Pancreas (tissue), 10 donors: ENCODE measurements at regions not wholly inside any gene's neighbourhood (a gene's known extent, or its start where the extent isn't known, plus 50 kb on each side); places are given as distances from the start of the nearest gene placed in this dataset.

ENCODE experiments used
- ATAC-seq, 4 donors: fragments of 200-7000 bp; cut with Tn5 transposase; one replicate each; pipeline versions ENCODE4 v1.8.0 to v1.9.1; 2020; ENCODE audit warnings: mild to moderate bottlenecking in 4 of 4, moderate library complexity in 4 of 4
- DNase-seq, 6 donors: peaks; one replicate each; pipeline ENCODE4 v3.0.0-alpha.2; 2020
- FAIRE-seq: peaks from 2 replicates; lab custom pipeline; 2012; peaks lifted over from hg19 to GRCh38; lab: Jason Lieb, UNC
- H3K27ac ChIP-seq, 4 donors: fragments of 200-600 bp; sonication (generic); 1 replicate in 3 of 4; 2 replicates in 1 of 4; pipeline versions ENCODE4 v1.5.0 to v1.8.0; 2020
- H3K27me3 ChIP-seq, 4 donors: fragments of 200-600 bp; one replicate each; pipeline ENCODE4 v1.8.0; 2021
- H3K36me3 ChIP-seq, 3 donors: fragments of 200-600 bp; sonication (generic) in 1 of 3; one replicate each; pipeline versions ENCODE4 v1.5.0 to v1.8.0; 2020 to 2021
- H3K4me1 ChIP-seq, 3 donors: fragments of 200-600 bp; one replicate each; pipeline ENCODE4 v1.8.0; 2021
- H3K4me3 ChIP-seq, 4 donors: fragments of 200-600 bp; sonication (generic) in 2 of 4; one replicate each; pipeline versions ENCODE4 v1.5.0 to v1.8.0; 2020 to 2021
- H3K9me3 ChIP-seq, 4 donors: fragments of 200-600 bp; one replicate each; pipeline ENCODE4 v1.8.0; 2021
- WGBS, 2 donors: extraction: QIAGEN DNeasy Blood & Tissue Kit; methylation state at CpG; one replicate each; pipeline ENCODE4 v1.1.7; 2013; 5-methylcytosine and 5-hydroxymethylcytosine counted together
- intact Hi-C, 3 donors: fragments of 100-400 bp; cut with DNase I; formaldehyde crosslinking; loops; one replicate each; pipeline versions ENCODE4 v1.11.1 to v1.14.2; 2022
- TF ChIP-seq, protein P1 (sequence below), 4 donors: fragments of 200-600 bp; sonication (generic) in 3 of 4; IDR thresholded peaks; one replicate each; pipeline versions ENCODE4 v1.5.0 to v1.8.0; 2021; ENCODE audit warnings: antibody characterized with exemption in 4 of 4
- donor health status: healthy with polysubstance abuse.
- donor health status: DM: no; HTN: no; CAD: no; lungs with moderate emphysema.
- donor health status: DM: no; HTN: no; CAD: no.
- donor health status: control.
- donor health status: control.
- donor health status: Bipolar disorder and iron deficiency.
- donor health status: DM: yes; HTN: yes; CAD: no.
- donor health status: DM: no; HTN: no; CAD: no.
- donor health status: DM: no; HTN: no; CAD: no.
- donor health status: DM: yes; HTN: yes; CAD: no.

DNA sequence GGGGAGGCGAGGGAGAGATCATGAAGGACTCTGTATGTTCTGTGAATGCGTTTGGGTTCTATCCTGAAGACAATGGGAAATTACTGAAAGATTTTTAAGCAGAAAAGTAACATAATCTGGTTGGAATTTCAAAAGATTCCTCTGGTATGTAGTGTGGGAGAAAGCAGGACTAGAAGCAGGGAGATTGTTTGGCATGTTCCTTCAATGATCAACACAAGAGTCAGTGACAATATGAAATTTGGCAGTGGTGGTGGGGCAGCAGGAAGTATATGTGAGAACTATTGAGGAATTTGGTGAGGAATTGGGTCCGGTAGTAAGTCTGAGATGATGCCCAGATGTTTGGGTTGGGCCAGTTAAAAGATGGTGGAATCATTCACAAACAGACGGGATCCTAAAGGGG is 348.7 kb downstream of the CD83 start:
- Histone ChIP-seq H3K4me1 (no peaks in the 10 kb centered on the region), H3K27me3 (no peaks in the 10 kb centered on the region), H3K4me3 (no peak overlapping the region), H3K36me3 (no peaks in the 10 kb centered on the region), H3K27ac (no peak overlapping the region), H3K9me3 (no peaks in the 10 kb centered on the region)
- intact Hi-C loops, result no loop called here
- TF ChIP-seq, protein P1, sequence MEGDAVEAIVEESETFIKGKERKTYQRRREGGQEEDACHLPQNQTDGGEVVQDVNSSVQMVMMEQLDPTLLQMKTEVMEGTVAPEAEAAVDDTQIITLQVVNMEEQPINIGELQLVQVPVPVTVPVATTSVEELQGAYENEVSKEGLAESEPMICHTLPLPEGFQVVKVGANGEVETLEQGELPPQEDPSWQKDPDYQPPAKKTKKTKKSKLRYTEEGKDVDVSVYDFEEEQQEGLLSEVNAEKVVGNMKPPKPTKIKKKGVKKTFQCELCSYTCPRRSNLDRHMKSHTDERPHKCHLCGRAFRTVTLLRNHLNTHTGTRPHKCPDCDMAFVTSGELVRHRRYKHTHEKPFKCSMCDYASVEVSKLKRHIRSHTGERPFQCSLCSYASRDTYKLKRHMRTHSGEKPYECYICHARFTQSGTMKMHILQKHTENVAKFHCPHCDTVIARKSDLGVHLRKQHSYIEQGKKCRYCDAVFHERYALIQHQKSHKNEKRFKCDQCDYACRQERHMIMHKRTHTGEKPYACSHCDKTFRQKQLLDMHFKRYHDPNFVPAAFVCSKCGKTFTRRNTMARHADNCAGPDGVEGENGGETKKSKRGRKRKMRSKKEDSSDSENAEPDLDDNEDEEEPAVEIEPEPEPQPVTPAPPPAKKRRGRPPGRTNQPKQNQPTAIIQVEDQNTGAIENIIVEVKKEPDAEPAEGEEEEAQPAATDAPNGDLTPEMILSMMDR (IDR thresholded peaks at IDR 0.05), result no peak
- 74 to 90% methylated on average over 4 of the region's 4 CpGs for WGBS, 2 donors
- DNase-seq (no peak), FAIRE-seq (no peak), ATAC-seq (no peak)

DNA sequence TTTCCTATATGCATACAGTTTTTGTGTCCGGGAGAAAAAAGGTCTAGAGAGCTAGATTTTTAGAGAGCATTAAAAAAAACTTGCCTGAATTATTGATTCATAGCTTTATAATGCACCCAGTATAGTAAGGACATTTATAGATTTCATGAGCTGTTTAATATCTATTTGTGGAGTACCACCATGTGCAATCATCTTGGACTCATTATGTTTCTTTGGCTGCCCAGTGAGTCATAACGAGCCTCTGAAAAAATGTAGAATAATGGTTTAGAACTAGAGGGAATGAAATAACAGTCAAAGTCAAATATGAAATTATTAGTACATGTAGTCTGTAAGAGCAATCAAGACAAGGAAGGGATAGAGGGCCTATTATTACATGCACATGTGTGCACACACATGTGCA is 350.0 kb downstream of the CD83 start:
- Histone ChIP-seq H3K27me3 (no peaks in the 10 kb centered on the region), H3K36me3 (no peaks in the 10 kb centered on the region), H3K27ac (no peak overlapping the region), H3K4me3 (no peak overlapping the region), H3K9me3 (no peaks in the 10 kb centered on the region), H3K4me1 (no peaks in the 10 kb centered on the region)
- intact Hi-C loops, result no loop called here
- no peak for FAIRE-seq
- 53 to 71% methylated on average over 2 of the region's 2 CpGs for WGBS, 2 donors
- DNase-seq, result no peak
- ATAC-seq, result no peak
- TF ChIP-seq, protein P1 (IDR thresholded peaks at IDR 0.05), result no peak

DNA sequence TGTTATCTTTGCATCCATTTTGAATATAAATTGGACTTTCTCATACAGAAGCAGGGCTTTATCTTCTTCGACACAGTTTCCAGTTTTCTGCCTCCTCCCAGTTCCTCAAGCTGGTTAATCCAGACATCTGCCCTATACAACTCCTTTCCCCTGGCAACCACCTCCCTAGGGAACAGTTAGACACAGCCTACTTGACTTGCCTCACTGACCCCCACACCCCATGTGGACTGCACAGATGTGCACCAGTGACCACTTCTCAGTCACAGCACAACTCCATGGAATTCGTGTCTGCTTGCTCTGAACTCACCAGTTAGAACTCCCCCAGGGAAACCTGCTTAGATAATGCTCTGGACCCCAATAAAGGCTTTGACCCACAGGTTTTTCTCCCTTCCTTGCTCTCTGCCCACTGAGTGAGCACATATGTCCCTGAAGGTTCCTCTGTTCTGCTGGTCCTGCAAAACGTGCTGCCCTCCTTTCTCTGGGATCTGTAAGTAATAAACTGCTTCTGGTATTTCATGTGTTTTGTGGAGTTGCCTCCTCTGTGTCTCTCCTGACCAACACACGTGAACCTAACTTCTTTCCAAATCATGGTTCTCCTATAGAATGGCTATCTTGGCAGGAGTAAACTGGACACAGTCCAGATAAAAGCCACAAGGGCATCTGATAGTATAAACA is 351.2 kb downstream of the CD83 start:
- H3K36me3 ChIP-seq, result no peaks in the 10 kb centered on the region
- no peak for FAIRE-seq
- no peaks in the 10 kb centered on the region for H3K27me3 ChIP-seq
- intact Hi-C loops, result no loop called here
- H3K4me1 ChIP-seq, result no peaks in the 10 kb centered on the region
- no peaks in the 10 kb centered on the region for H3K9me3 ChIP-seq
- DNase-seq, result no peak
- TF ChIP-seq, protein P1 (IDR thresholded peaks at IDR 0.05), result no peak
- 67 to 77% methylated on average over 4 of the region's 4 CpGs for WGBS, 2 donors
- no peak overlapping the region for H3K4me3 ChIP-seq
- no peak overlapping the region for H3K27ac ChIP-seq
- no peak for ATAC-seq

DNA sequence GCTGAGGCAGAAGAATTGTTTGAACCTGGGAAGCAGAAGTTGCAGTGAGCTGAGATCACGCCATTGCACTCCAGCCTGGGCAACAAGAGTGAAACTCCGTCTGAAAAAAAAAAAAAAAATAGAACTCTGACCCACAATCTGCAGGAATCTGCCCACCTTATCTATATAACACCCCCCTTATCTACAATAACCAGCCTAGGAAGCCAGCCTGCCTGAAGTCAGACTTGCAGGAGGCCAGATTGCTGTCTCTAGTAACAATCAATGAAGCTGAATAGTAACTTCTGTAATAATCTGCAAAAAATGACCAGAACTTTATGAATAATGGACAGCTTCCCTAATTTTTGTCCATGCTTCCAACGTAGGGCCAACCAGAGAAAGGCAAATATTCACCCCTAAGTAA is 352.5 kb downstream of the CD83 start:
- no peak overlapping the region for H3K27ac ChIP-seq
- H3K4me1 ChIP-seq, result no peaks in the 10 kb centered on the region
- no peaks in the 10 kb centered on the region for H3K27me3 ChIP-seq
- no peak for DNase-seq
- H3K9me3 ChIP-seq, result no peaks in the 10 kb centered on the region
- H3K36me3 ChIP-seq, result no peaks in the 10 kb centered on the region
- no peak for FAIRE-seq
- TF ChIP-seq, protein P1 (IDR thresholded peaks at IDR 0.05), result no peak
- H3K4me3 ChIP-seq, result no peak overlapping the region
- ATAC-seq, result no peak
- intact Hi-C loops, result no loop called here
- WGBS, 2 donors, result 62 to 69% methylated on average over 3 of the region's 3 CpGs

DNA sequence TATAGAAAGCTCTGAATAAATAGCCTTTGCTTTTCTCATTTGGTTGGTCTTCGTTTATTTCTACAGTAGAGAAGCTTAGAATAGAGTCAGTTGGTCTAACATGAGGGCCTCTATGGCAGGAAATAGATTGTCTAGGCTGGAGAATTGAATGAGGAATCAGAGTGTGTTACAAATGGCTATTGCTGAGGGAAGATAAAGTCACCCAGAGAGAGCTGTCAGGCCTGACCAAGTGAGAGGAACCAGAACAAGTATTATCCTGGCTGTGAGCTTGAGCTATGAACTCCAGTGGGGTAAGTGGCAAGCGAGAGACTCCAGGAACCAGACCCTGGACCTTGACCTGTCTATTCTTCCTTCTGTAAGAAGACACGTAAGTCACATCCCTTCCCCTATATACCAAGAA is 353.1 kb downstream of the CD83 start:
- DNase-seq (no peak), FAIRE-seq (no peak), ATAC-seq (no peak)
- Histone ChIP-seq H3K27ac (no peak overlapping the region), H3K9me3 (no peaks in the 10 kb centered on the region), H3K36me3 (no peaks in the 10 kb centered on the region), H3K4me1 (no peaks in the 10 kb centered on the region), H3K4me3 (no peak overlapping the region), H3K27me3 (no peaks in the 10 kb centered on the region)
- 72 to 87% methylated on average over 3 of the region's 3 CpGs for WGBS, 2 donors
- TF ChIP-seq, protein P1 (IDR thresholded peaks at IDR 0.05), result no peak
- intact Hi-C loops, result no loop called here
